Kidney epithelial cell (primary cell): ENCODE measurements at regions not wholly inside any gene's neighbourhood (a gene's known extent, or its start where the extent isn't known, plus 50 kb on each side); places are given as distances from the start of the nearest gene placed in this dataset.
"Not testable (repeated sequence)": the region's sequence is repeated elsewhere in the genome, so short reads cannot be mapped to it uniquely, and the experiment has no call there.

Source experiments
- DNase-seq: peaks from one replicate; pipeline ENCODE4 v3.0.0-alpha.2; 2010; ENCODE audit warnings: low read depth
- H3K27me3 ChIP-seq: 2 replicates; pipeline ENCODE4 v1.6.0; 2011; ENCODE audit warnings: low read length; ENCODE audit not compliant: control insufficient read depth, insufficient read depth
- H3K36me3 ChIP-seq: 2 replicates; pipeline ENCODE4 v1.5.1; 2011; ENCODE audit warnings: low read length; ENCODE audit not compliant: control insufficient read depth, insufficient read depth
- H3K4me3 ChIP-seq: 2 replicates; pipeline ENCODE4 v1.5.1; 2011; ENCODE audit warnings: low read depth, mild to moderate bottlenecking, control low read depth, low read length
- TF ChIP-seq, protein P1 (sequence below): IDR thresholded peaks from 2 replicates; pipeline ENCODE4 v1.5.1; 2011; ENCODE audit warnings: mild to moderate bottlenecking, moderate library complexity, low read length, control low read depth, inconsistent platforms; ENCODE audit not compliant: insufficient read depth, poor library complexity, severe bottlenecking

DNA sequence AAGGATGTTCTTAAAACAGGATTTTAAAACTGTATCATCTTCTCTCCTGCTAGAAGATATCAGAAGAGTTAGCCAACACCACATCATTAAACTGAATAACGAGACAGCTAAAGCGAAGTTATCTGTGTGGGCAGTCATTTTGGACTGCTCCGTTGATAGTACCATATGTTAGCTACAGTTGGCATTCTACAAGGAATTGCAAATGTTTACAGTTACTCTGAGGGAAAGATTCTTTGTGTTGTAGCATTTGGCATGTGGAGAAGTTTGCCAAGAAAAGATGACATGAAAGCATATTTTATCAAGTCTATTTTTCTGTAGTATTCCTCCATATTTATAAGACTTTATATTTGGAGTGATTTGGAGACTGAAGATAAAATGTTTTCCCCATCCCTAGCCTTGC, 464.4 kb upstream of the POM121L12 start:
- DNase-seq: no peak
- Histone ChIP-seq H3K4me3 (no peak overlapping the region), H3K36me3 (no peaks in the 10 kb centered on the region), H3K27me3 (no peaks in the 10 kb centered on the region)
- TF ChIP-seq, protein P1, sequence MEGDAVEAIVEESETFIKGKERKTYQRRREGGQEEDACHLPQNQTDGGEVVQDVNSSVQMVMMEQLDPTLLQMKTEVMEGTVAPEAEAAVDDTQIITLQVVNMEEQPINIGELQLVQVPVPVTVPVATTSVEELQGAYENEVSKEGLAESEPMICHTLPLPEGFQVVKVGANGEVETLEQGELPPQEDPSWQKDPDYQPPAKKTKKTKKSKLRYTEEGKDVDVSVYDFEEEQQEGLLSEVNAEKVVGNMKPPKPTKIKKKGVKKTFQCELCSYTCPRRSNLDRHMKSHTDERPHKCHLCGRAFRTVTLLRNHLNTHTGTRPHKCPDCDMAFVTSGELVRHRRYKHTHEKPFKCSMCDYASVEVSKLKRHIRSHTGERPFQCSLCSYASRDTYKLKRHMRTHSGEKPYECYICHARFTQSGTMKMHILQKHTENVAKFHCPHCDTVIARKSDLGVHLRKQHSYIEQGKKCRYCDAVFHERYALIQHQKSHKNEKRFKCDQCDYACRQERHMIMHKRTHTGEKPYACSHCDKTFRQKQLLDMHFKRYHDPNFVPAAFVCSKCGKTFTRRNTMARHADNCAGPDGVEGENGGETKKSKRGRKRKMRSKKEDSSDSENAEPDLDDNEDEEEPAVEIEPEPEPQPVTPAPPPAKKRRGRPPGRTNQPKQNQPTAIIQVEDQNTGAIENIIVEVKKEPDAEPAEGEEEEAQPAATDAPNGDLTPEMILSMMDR: no peak

DNA sequence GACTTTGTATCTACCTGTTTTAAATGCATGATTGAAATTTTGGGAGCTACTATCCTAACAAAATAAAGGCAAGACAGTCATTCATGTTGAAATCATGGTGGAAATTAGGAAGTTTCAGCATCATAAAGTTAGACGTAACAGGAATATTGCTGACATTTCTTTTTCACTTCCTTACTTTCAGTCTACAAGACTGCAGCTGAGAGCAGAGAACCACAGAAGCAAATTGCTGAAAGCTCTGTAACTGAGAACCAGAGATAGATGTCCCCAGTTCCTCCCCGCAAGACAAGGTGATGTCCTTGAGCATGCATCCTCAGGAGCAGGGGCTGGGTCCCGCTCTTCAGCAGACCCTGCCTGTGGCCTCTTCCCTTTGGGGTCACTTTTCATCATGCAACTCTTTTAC, 466.3 kb upstream of the POM121L12 start:
- no peak overlapping the region for H3K4me3 ChIP-seq
- DNase-seq: no peak
- H3K27me3 ChIP-seq: no peaks in the 10 kb centered on the region
- no peaks in the 10 kb centered on the region for H3K36me3 ChIP-seq
- TF ChIP-seq, protein P1: no peak

DNA sequence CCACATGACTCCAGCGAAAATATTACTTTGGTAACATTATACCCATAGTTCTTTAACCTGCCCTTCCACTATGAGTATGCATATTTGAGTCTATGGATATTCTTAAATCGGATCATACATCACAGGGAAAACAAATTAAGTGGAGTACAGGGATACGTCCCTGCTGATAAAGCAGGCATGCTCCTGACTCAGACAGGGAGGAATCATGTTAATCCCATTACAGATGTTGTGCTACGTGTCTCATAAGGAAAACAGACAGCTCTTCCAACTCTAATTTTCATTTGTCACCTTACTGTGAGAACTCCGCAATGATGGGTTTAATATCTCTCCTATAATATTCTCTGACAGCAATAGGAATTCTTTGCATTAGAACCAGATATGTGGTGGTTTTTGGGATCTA, 469.5 kb upstream of the POM121L12 start:
- no peaks in the 10 kb centered on the region for H3K36me3 ChIP-seq
- H3K4me3 ChIP-seq: no peak overlapping the region
- DNase-seq: no peak
- no peaks in the 10 kb centered on the region for H3K27me3 ChIP-seq
- TF ChIP-seq, protein P1: no peak

DNA sequence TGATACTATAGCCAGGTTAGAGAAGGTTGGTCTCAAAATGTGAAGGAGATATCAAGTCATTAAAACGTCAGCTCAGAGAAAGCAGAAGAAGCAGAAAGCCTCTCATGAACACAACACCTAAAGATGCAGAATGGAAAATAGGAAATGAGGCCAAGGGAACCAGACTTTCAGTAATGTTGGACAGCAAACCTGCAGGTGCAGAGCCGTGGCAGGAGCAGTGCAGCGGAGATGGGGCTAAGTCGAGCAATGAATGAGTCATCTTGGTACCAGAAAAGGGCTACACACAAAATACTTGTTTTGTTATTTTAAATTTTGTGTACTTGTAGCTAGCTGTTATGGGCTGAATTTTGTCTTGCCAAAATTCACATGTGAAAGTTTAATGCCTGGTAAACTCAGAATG, 479.6 kb upstream of the POM121L12 start:
- Histone ChIP-seq H3K27me3 (no peaks in the 10 kb centered on the region), H3K36me3 (no peaks in the 10 kb centered on the region), H3K4me3 (no peak overlapping the region)
- TF ChIP-seq, protein P1: no peak
- no peak for DNase-seq

DNA sequence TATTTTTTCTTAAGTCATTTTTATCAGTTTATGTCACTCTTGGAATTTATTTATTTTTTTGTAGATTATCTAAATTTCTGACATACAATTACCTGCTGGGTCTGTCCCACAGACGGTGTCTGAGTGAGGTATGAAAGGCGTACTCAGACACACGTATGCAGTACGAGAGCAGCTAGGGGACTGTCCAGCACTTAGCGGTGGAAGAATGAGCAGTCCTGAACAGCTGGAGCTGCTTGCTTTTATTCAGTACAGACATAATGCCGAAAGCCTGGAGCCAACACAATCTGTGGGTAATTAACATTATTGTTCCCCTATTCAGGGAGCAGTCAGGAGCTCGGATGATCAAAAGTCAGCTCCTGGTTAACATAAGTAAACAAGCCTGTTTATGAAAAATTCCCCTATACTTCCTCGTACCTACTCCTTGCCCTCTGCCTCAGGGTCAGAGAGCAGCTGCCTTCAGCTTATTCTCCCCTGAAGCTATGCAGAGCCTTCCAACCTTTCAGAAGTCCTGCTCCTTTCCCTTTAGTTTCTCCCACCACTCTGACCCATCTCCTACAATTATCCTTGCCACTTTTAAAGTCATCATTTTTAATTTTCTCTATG, 488.0 kb upstream of the POM121L12 start:
- DNase-seq: no peak
- Histone ChIP-seq H3K4me3 (no peak overlapping the region), H3K27me3 (no peaks in the 10 kb centered on the region), H3K36me3 (no peaks in the 10 kb centered on the region)
- TF ChIP-seq, protein P1: no peak

DNA sequence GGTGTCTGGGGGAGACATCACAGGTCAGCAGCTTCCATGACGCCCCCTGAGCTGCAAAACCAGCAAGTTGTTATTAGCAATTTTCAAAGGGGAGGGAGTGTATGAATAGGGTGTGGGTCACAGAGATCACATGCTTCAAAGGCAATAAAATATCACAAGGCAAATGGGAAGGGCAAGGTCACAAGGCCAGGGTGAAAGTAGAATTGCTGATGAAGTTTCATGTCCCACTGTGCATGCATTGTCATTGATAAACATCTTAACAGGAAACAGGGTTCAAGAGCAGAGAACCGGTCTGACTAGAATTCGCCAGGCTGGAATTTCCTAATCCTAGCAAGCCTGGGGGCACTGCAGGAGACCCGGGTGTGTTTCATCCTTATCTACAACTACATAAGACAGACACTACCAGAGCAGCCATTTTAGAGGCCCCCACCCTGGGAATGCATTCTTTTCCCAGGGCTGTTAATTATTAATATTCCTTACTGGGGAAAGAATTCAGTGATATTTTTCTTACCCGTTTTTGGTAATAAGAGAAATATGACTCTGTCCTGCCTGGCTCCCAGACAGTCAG, 494.2 kb upstream of the POM121L12 start:
- not testable (repeated sequence) for H3K4me3 ChIP-seq, H3K27me3 ChIP-seq, DNase-seq, H3K36me3 ChIP-seq
